Astrocyte of the spinal cord (primary cell): ENCODE measurements at regions not wholly inside any gene's neighbourhood (a gene's known extent, or its start where the extent isn't known, plus 50 kb on each side); places are given as distances from the start of the nearest gene placed in this dataset.

Source experiments
- DNase-seq: peaks from one replicate; pipeline ENCODE4 v3.0.0; 2011; ENCODE audit warnings: low read depth, low spot score
- H3K4me3 ChIP-seq: 2 replicates; pipeline ENCODE4 v1.5.1; 2011; ENCODE audit warnings: low read depth, mild to moderate bottlenecking, low read length, moderate library complexity
- in situ Hi-C: cut with HindIII; loops from 2 replicates; pipeline ENCODE4 v1.10.0; 2017; ENCODE audit warnings: low sequenced_read_pairs
- TF ChIP-seq, protein P1 (sequence below): IDR thresholded peaks from 2 replicates; pipeline ENCODE4 v1.5.1; 2012; ENCODE audit warnings: low read depth, mild to moderate bottlenecking, low read length, inconsistent platforms

DNA sequence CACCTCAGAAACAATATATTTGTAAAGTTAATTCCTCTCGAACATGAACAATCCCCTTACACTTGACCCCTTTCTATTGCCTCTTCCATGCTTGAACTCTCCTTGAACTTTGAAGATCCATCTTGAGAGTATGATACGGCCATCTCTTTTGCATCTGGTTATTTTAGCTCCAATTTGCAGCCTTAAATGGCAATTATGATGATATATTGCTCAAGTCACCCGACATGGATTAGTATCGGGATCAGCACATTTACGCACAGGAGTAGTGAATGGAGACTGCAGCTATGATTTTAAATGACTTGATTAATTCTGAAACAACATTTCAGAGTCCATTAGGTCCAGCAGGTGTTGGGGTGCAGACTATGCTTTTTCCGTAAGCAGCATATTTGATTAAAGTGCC lies 143.8 kb upstream of the PAQR3 start:
- TF ChIP-seq, protein P1, sequence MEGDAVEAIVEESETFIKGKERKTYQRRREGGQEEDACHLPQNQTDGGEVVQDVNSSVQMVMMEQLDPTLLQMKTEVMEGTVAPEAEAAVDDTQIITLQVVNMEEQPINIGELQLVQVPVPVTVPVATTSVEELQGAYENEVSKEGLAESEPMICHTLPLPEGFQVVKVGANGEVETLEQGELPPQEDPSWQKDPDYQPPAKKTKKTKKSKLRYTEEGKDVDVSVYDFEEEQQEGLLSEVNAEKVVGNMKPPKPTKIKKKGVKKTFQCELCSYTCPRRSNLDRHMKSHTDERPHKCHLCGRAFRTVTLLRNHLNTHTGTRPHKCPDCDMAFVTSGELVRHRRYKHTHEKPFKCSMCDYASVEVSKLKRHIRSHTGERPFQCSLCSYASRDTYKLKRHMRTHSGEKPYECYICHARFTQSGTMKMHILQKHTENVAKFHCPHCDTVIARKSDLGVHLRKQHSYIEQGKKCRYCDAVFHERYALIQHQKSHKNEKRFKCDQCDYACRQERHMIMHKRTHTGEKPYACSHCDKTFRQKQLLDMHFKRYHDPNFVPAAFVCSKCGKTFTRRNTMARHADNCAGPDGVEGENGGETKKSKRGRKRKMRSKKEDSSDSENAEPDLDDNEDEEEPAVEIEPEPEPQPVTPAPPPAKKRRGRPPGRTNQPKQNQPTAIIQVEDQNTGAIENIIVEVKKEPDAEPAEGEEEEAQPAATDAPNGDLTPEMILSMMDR, result no peak
- no peak overlapping the region for H3K4me3 ChIP-seq
- in situ Hi-C loops, result no loop called here
- no peak for DNase-seq

DNA sequence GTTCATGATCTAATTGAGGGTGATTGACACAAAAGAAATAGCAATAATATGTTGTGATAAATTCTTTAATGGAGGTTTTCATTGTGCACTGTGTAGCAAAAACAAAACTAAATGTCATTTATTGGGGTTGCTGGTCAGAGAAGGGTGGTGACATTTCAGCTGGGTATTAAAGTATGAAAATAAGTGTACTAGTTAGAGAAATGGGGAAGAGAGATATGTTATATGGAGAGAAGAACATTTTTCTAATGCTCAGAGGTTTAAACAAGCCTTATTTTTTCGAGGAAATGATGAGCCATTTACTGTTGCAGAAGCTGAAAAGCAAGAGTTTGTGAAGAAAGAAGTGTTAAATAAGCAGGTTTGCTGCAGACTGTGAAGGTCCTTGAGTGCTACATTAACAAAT lies 142.7 kb upstream of the PAQR3 start:
- no peak overlapping the region for H3K4me3 ChIP-seq
- TF ChIP-seq, protein P1, result no peak
- in situ Hi-C loops, result no loop called here
- DNase-seq, result no peak

DNA sequence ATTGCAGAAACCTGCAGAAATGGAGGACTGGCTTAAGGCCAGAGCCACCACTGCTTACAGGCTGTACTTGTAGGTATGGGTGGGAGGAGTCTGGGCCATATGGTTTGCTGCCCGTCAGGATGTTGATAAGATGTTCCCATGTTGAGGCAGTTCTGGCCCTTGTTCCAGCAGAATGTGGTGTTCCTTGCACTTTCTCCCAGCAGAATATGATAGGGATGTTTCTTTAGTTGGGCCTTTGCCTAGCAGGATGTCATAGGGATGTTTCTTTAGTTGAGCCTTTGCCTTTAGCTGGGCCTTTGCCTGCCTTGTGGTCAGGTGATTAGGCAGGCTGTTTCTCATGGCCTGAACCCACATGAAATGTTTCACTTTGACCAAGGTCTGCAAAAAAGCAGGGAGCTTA lies 139.1 kb upstream of the PAQR3 start:
- no peak overlapping the region for H3K4me3 ChIP-seq
- in situ Hi-C loops, result no loop called here
- DNase-seq, result no peak
- TF ChIP-seq, protein P1, result no peak

DNA sequence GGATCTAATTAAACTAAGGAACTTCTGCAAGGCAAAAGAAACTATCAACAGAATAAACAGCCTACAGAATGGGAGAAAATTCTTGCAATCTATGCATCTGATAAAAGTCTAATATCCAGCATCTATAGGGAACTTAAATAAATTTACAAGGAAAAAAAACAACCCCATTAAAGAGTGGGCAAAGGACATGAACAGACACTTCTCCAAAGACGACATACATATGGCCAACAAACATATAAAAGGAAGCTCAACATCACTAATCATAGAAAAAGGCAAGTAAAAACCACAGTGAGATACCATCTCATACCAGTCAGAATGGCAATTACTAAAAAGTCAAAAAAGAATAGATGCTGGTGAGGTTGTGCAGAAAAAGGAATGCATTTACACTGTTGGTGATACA lies 134.8 kb upstream of the PAQR3 start:
- TF ChIP-seq, protein P1, result no peak
- H3K4me3 ChIP-seq, result no peak overlapping the region
- DNase-seq, result no peak
- in situ Hi-C loops, result no loop called here

DNA sequence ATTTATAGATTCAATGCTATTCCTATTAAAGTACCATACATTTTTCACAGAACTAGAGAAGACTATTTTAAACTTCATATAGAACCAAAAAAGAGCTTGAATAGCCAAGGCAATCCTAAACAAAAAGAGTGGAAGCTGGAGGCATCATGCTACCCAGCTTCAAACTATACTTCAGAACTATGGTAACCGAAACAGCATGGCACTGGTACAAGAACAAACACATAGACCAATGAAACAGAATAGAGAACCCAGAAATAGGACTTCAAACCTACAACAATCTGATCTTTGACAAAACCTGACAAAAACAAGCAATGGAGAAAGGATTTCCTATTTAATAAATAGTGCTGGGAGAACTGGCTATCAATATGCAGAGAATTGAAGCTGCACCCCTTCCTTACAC lies 134.2 kb upstream of the PAQR3 start:
- TF ChIP-seq, protein P1, result no peak
- no peak for DNase-seq
- H3K4me3 ChIP-seq, result no peak overlapping the region
- in situ Hi-C loops, result no loop called here

DNA sequence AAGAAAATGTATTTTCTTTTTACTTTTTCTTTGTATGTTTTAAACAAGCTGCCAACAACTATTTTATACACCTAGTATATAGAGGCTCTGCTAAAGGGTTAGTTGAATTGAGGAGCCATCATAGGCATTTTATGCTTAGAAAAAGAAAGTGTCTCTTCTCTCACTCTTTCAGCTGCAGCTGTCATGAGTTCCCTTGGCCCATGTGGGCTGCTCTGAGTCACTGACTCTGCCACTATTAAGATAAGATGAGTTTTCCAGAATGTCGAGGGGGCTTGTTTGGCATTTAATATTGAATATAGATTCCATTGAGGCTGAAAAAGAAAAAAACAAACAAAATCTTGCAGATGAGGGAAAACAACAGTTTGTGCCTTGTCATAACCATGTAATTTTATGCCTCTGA lies 126.0 kb upstream of the PAQR3 start:
- no peak overlapping the region for H3K4me3 ChIP-seq
- TF ChIP-seq, protein P1, result no peak
- DNase-seq, result no peak
- in situ Hi-C loops, result no loop called here

DNA sequence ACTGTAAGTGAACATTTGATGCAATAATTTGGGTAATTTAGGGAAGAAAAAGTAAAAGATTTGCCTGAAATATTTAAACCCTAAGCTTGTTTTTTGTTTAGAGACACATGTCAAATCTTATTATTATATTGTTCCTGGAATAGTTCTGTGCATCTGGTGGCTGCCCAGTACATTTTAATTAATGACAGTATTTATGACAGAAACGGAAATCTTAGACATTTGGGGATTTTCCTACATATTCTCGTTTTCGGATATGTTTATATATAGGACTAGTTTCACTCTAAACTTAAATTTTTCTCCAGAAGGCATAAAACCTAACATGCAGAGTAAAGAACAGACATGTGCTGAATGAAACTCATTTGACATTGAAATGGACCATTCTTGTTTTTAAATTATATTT lies 125.6 kb upstream of the PAQR3 start:
- no peak overlapping the region for H3K4me3 ChIP-seq
- in situ Hi-C loops, result no loop called here
- DNase-seq, result no peak
- TF ChIP-seq, protein P1, result no peak
